ENCODE measurements at regions not wholly inside any gene's neighbourhood (a gene's known extent, or its start where the extent isn't known, plus 50 kb on each side); places are given as distances from the start of the nearest gene placed in this dataset.

GRCh38 chr5:61737301-61737963 lies 405.4 kb downstream of the ZSWIM6 start:
- no peak for DNase-seq (ENCODE audit: low read depth in 2 of 2)

- DNase-seq (ENCODE audit: low read depth in 2 of 2) = no peak
Measured at GRCh38 chr5:61737964-61738340, 405.9 kb downstream of the ZSWIM6 start.

DNA sequence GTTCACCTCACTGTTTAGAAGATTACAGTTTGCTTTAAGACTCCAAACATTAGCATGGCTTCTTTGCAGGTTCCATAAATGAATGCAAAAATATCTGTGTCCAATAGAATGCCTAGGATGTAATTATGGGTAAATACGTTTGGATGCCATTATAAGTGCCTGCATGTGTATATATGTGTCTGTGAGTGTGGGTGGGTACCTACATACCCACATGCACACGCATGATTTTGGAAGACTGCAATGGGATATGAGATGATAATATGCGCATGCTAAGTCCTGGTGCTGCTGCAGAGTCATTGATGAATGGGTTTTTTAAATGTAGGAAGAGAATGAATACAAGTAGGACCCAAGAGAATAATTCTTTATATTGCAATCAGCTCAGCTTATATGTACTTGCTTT lies 406.4 kb downstream of the ZSWIM6 start:
- DNase-seq (ENCODE audit: low read depth in 2 of 2) = no peak

GRCh38 chr5:61744690-61745619 lies 412.9 kb downstream of the ZSWIM6 start:
- no peak for DNase-seq (ENCODE audit: low read depth in 2 of 2)

DNA sequence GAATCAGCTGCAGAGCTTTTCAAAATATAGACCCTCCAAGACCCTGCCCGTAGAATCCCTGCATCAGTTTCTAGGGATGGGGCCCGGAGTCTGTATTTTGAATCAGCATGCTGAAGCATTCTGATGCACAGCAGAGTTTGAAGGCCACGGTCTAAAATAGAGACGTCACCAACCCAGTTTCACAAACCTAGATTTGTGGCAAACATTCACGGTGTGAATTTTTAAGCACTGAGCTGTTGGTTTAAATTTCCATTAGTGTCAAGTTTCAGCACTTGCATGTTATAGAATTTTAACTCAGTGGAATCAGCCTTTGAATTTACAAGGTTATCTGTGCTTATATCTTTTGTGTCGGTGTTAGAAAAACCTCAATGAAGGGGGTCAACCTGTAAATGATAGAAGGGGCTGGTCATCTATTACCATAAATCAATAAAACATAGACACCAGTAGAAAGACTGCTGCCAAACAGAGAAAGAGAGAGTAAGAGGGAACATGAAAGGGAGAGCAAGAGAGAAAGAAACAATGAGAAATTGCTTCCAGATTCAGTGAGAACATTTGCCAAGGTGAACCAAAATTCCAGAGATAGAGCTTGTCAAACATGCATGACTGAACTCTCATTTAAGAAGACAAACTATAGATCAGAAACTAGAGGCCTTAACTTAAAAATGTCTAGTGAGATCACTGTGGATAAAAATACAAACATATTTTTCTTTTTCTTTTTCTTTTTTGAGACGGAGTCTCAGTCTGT lies 414.9 kb downstream of the ZSWIM6 start:
- no peak for DNase-seq (ENCODE audit: low read depth in 2 of 2)

DNA sequence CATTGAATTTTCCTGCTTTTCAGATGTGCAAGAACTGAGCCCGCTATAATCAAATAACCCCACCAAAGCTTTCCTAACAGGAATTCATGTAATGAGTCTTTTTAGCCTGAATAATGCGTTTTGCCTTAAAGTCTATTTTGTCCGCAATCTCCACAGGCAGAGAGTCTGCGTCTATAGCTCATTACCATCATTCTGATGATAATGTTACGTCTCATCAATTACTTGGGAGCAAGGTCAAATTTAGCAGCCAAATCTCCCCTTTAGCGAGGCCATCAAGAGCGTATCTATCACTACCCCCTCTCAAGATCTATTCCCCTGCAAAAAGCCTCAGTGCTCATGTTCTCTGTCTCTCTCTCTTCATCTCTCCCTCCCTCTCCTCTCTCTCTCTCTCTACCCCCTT lies 416.1 kb downstream of the ZSWIM6 start:
- DNase-seq (ENCODE audit: low read depth in 2 of 2) = no peak

DNA sequence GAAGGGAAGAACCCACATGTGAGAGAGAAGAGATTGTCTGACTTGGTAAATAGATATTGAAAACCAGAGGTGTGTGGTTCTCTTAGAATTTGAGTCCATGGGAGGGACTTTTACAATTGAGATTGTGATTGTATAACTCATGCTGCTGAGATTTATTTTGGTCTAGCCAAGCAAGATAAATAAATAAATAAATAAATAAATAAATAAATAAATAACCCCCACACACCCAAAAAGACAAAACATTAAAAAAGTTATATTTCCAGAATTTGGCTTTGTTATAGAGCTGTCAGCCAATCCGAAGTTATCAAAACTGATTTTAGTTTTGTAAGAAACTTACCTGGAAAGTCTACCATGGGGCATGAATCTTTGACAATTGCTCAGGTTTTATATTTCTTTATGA lies 416.6 kb downstream of the ZSWIM6 start:
- DNase-seq (ENCODE audit: low read depth in 2 of 2) = no peak

GRCh38 chr5:61752588-61752987 lies 420.5 kb downstream of the ZSWIM6 start:
- DNase-seq (ENCODE audit: low read depth in 2 of 2) = no peak

- DNase-seq (ENCODE audit: low read depth in 2 of 2) = no peak
Measured at GRCh38 chr5:61754792-61755191, 422.7 kb downstream of the ZSWIM6 start.

GRCh38 chr5:61755726-61756222 lies 423.7 kb downstream of the ZSWIM6 start:
- DNase-seq (ENCODE audit: low read depth in 2 of 2) = no peak

DNA sequence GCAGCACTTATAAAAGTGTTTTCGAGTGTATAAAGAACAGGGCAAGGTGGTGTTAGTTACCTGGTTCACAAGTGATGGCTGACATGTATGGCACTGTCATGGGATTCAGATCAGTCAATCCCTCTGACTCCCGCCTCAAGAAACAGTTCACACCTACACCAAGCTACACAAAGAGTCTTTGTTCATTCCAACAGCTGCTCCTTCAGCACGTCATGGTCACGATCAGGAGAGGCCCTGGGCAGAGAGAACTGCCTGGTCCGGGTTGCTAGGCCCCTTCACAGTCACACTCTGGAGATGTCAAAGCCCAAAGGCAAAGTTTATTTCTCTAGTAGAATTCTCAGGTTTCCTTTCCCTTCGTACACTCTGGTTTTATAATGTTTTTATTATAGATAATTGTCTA lies 426.7 kb downstream of the ZSWIM6 start:
- no peak for DNase-seq (ENCODE audit: low read depth in 2 of 2)

GRCh38 chr5:61765471-61765870 lies 433.4 kb downstream of the ZSWIM6 start:
- no peak for DNase-seq (ENCODE audit: low read depth in 2 of 2)

GRCh38 chr5:61766141-61766540 lies 434.1 kb downstream of the ZSWIM6 start:
- no peak for DNase-seq (ENCODE audit: low read depth in 2 of 2)

DNA sequence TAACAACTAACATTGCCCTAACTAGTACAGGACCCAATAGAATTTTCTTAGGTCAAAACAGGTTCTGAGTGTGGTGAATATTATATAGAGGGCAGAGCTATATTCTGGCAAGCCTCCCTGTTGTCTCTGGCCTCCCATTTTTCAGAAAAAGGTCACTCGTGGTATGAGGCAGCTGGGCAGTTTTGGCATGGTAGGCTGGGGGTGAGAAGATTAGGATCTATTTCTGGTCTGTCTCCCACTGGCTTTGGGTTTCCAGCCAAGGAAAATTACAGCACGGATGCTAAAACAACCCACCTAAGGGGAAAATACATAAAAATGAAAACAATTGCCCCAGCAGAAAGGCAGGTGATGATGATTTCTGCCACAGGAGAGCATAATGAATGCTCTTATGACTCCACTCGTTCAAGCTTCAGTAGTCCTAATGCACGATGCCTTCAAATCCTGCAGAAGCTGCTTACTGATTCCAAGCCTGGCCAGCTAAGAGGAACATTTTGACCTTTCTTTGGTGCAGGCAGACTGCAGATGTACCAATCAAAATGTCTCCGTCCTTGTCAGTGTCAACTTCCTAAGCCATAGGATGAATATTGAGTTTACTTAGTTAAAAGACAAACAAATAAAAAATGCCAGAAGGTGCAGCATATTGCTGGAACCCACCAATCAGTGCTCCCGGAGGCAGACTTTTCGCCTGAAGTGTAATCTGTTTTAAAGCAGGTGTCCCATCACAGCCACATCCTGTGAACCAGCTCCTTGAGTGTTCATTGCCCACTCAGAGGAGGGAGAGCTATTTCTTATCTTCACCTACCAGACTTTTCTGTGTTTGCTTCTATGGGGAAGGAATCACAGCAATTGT lies 435.4 kb downstream of the ZSWIM6 start:
- DNase-seq (ENCODE audit: low read depth in 2 of 2) = no peak

DNA sequence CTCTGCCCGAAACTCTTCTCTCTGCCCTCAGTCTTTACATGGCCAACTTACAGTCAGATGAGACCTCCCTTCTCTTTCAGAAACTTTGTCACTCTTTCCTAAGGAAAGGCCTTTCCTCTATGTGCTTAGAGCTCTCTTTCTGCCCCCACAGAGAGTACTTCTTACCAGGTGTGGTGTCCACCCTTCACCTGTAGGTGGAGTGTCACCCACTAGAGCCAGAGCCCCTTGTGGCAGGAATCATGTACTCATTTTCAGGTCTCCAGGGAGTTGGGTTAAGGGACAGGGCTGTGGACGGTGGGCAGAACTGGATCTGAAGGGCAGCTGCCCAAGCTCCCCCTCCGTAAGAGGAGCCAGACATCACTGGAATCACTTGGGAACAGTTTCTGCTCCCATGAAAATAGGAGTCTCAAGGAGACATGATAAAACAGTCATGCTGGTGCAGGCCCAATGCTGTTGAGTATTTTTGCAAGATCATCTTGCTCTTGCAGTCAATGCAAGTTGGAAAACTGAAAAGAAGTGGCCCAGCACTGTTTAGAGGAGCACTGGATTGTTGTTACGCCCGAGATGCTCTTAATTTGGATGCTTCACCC lies 436.7 kb downstream of the ZSWIM6 start:
- DNase-seq (ENCODE audit: low read depth in 2 of 2) = no peak

DNA sequence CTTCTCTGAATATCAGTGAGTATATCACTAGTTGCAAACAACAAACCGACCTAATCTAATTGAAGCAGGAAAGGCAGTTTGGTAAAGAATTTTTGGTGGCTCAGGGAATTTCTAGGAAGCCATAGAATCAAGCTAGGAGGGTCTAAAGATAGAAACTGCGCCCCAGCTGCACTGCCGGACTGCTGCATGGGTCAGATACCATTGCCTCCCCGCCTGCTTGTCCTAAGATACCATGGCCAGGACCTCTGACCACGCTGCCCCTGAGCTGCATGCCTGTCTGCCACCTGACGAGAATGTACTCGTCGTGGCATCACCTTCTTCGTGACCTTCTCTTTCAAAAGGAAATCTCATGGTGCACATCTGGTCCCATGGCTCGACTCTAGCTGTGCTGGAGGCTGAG lies 439.0 kb downstream of the ZSWIM6 start:
- no peak for DNase-seq (ENCODE audit: low read depth in 2 of 2)

GRCh38 chr5:61771808-61772207 lies 439.8 kb downstream of the ZSWIM6 start:
- DNase-seq (ENCODE audit: low read depth in 2 of 2) = no peak

- DNase-seq (ENCODE audit: low read depth in 2 of 2) = no peak
Measured at GRCh38 chr5:61775901-61776300, 443.8 kb downstream of the ZSWIM6 start.

GRCh38 chr5:61777292-61777691 lies 445.2 kb downstream of the ZSWIM6 start:
- DNase-seq (ENCODE audit: low read depth in 2 of 2) = no peak

DNA sequence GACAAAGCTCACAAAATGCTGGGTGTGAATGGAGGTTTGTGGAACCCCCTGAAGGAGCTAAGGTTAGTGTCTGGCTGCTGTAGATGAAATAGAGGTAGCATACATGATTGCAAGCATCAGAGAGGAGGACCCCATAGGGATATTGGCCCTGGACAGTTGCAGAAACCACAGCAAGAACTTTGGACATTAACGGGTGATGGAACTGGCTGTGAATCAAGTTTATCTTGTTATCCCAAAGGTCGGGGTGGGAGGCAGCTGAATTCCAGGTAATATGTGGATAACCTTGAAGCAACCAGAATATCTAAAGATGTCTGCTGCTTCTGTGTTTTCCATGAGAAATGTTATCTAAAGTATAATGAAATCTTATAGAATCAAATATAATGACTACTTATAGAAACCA lies 447.7 kb downstream of the ZSWIM6 start:
- DNase-seq (ENCODE audit: low read depth in 2 of 2) = no peak

GRCh38 chr5:61783481-61783880 lies 451.4 kb downstream of the ZSWIM6 start:
- no peak for DNase-seq (ENCODE audit: low read depth in 2 of 2)

Data from stimulated activated CD4-positive, alpha-beta T cell treated with anti-CD3 and anti-CD28 coated beads, Interleukin-4, amount 100 ng/mL, for 48 hours (primary cell).